Prostate gland (tissue), 2 donors: ENCODE measurements at regions not wholly inside any gene's neighbourhood (a gene's known extent, or its start where the extent isn't known, plus 50 kb on each side); places are given as distances from the start of the nearest gene placed in this dataset.

Experiments
- DNase-seq: peaks from one replicate; pipeline ENCODE4 v3.0.0-alpha.2; 2019; ENCODE audit warnings: low spot score
- H3K27ac ChIP-seq, 2 donors: fragments of 200-600 bp; sonication (generic); 2 replicates each; pipeline ENCODE4 v1.5.1; 2017 to 2019
- H3K27me3 ChIP-seq: fragments of 200-600 bp; sonication (generic); replicated peaks from 2 replicates; pipeline ENCODE4 v1.5.1; 2019; ENCODE audit not compliant: insufficient read depth
- H3K36me3 ChIP-seq, 2 donors: fragments of 200-600 bp; sonication (generic); 1 replicate in 1 of 2; 2 replicates in 1 of 2; pipeline versions ENCODE4 v1.5.1 to v1.8.1; 2017 to 2019
- H3K4me1 ChIP-seq: fragments of 200-600 bp; sonication (generic); replicated peaks from 2 replicates; pipeline ENCODE4 v1.5.1; 2019
- H3K4me3 ChIP-seq, 2 donors: fragments of 200-600 bp; sonication (generic); 2 replicates each; pipeline ENCODE4 v1.5.1; 2017 to 2019
- H3K9me3 ChIP-seq: fragments of 200-600 bp; sonication (generic); 2 replicates; pipeline ENCODE4 v1.5.1; 2017
- CTCF ChIP-seq, 4 experiments: fragments of 200-600 bp in 2 of 4; fragments of 450-650 bp in 2 of 4; sonication (generic) in 2 of 4; IDR thresholded peaks; 1 replicate in 3 of 4; 2 replicates in 1 of 4; pipeline ENCODE4 v1.5.1; 2016 to 2019; ENCODE audit warnings: antibody characterized with exemption in 4 of 4, mild to moderate bottlenecking in 2 of 4, moderate library complexity in 2 of 4
- POLR2A ChIP-seq: fragments of 450-650 bp; IDR thresholded peaks from one replicate; pipeline ENCODE4 v1.6.1; 2016; ENCODE audit warnings: antibody characterized with exemption, mild to moderate bottlenecking
- POLR2AphosphoS5 ChIP-seq: sonication (generic); formaldehyde crosslinking; IDR thresholded peaks from one replicate; pipeline ENCODE4 v1.6.1; 2017; ENCODE audit warnings: antibody characterized with exemption
- WGBS: methylation state at CpG from one replicate; pipeline ENCODE4 v1.1.5; 2018; 5-methylcytosine and 5-hydroxymethylcytosine counted together
- intact Hi-C: fragments of 100-400 bp; cut with DNase I; formaldehyde crosslinking; loops from one replicate; pipeline ENCODE4 v1.14.2; 2022

DNA sequence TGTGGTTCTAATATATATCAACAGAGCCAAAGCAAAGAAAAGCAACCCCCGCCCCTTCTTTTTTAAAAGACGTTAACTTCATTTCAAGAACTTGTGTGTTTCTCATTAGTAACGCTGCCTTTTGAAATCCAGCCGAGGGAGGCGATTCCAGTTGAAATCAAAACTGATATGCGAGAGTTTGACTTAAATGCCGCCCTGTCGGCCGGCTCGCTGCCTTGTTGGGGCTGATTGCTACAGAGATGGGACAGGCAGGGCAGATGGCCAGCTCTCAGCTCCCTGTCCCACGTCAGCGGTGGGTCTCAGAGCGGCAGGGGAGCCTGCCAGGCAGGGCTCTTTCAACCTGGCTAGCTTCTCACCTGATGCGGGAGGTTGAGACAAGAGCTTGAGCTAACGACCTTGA is 51.9 kb upstream of the ALX4 start:
- no peak overlapping the region for H3K27ac ChIP-seq
- H3K27me3 ChIP-seq, result no peaks in the 10 kb centered on the region

GRCh38 chr11:44363116-44363515 is 53.2 kb upstream of the ALX4 start:
- H3K9me3 ChIP-seq, result no peaks in the 10 kb centered on the region
- no peak overlapping the region for H3K4me3 ChIP-seq
- WGBS, result 49% methylated on average over 3 of the region's 3 CpGs
- no peak for TF ChIP-seq CTCF (IDR thresholded peaks at IDR 0.05)
- TF ChIP-seq POLR2AphosphoS5, result no peak
- H3K27me3 ChIP-seq, result no peaks in the 10 kb centered on the region
- intact Hi-C loops, result no loop called here
- H3K27ac ChIP-seq, result no peak overlapping the region
- no peaks in the 10 kb centered on the region for H3K36me3 ChIP-seq
- no peaks in the 10 kb centered on the region for H3K4me1 ChIP-seq
- no peak for DNase-seq

More for the DNA sequence above, 51.9 kb upstream of the ALX4 start:
- no peak for DNase-seq
- 59% methylated on average over 12 of the region's 15 CpGs for WGBS
- no peak for TF ChIP-seq POLR2A
- TF ChIP-seq CTCF (IDR thresholded peaks at IDR 0.05), result no peak
- TF ChIP-seq POLR2AphosphoS5, result no peak
- Histone ChIP-seq H3K4me1 (no peaks in the 10 kb centered on the region), H3K9me3 (no peaks in the 10 kb centered on the region), H3K36me3 (no peaks in the 10 kb centered on the region), H3K4me3 (no peak overlapping the region)
- intact Hi-C loops, result no loop called here

DNA sequence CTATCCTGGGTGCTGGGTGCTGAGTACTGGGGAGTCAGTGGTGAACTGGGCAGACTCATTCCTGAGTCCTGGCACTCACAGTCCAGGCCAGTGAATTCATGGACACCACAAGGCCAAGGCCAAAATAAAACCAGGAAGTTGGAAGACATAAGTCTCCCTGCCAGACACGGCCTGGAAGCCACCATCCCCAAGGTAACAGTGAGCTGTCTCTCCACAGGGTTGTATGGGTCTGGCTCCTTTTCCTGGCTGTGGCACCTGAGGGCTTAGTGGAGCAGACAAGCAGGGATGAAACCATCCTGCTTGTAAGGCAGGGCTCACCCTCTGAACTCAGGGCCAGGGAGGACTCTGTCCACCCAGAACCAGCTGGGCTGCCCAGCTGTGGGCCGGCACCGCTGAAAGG is 54.7 kb upstream of the ALX4 start:
- no peak for TF ChIP-seq CTCF (IDR thresholded peaks at IDR 0.05)
- no peak for TF ChIP-seq POLR2AphosphoS5
- TF ChIP-seq POLR2A, result no peak
- Histone ChIP-seq H3K27me3 (no peaks in the 10 kb centered on the region), H3K27ac (no peak overlapping the region), H3K36me3 (no peaks in the 10 kb centered on the region), H3K4me1 (no peaks in the 10 kb centered on the region), H3K4me3 (no peak overlapping the region), H3K9me3 (no peaks in the 10 kb centered on the region)
- WGBS, result 90% methylated on average over 3 of the region's 3 CpGs
- intact Hi-C loops, result no loop called here
- DNase-seq, result no peak

- intact Hi-C loops, result no loop called here
- WGBS, result 86% methylated on average over 9 of the region's 9 CpGs
- H3K4me3 ChIP-seq, result no peak overlapping the region
Measured at GRCh38 chr11:44365616-44366015, 55.7 kb upstream of the ALX4 start.

DNA sequence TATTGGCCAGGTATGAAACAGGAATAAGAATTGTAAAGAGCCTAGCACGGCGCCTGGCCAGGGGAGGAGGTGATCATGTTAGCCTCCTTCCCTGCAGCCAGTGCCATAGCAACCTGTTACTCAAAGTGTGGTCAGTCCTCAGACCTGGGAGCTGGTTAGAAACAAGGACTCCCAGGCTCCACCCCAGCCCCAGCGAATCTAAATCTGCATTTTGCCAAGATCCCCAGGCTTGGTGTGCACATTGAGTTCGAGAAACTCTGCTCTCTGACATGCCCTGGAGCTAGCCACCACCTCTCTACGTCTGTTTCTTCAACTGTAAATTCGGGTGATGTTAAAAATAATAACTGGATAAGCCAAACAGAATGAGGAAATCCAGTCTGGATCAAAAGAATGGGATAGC is 56.1 kb upstream of the ALX4 start:
- Histone ChIP-seq H3K9me3 (no peaks in the 10 kb centered on the region), H3K4me3 (no peak overlapping the region), H3K4me1 (no peaks in the 10 kb centered on the region), H3K36me3 (no peaks in the 10 kb centered on the region), H3K27ac (no peak overlapping the region), H3K27me3 (no peaks in the 10 kb centered on the region)
- DNase-seq, result no peak
- intact Hi-C loops, result no loop called here
- TF ChIP-seq POLR2A, result no peak
- TF ChIP-seq POLR2AphosphoS5, result no peak
- TF ChIP-seq CTCF (IDR thresholded peaks at IDR 0.05), result no peak
- WGBS, result 64% methylated on average over 6 of the region's 6 CpGs

More at GRCh38 chr11:44365616-44366015, 55.7 kb upstream of the ALX4 start:
- no peak for TF ChIP-seq CTCF (IDR thresholded peaks at IDR 0.05)
- TF ChIP-seq POLR2A, result no peak
- Histone ChIP-seq H3K27ac (no peak overlapping the region), H3K9me3 (no peaks in the 10 kb centered on the region), H3K4me1 (no peaks in the 10 kb centered on the region), H3K27me3 (no peaks in the 10 kb centered on the region), H3K36me3 (no peaks in the 10 kb centered on the region)
- DNase-seq, result no peak
